GM21360 (cell line): ENCODE measurements at regions not wholly inside any gene's neighbourhood (a gene's known extent, or its start where the extent isn't known, plus 50 kb on each side); places are given as distances from the start of the nearest gene placed in this dataset.

ENCODE experiments used
- ATAC-seq: cut with Tn5 transposase; IDR thresholded peaks from one replicate; pipeline ENCODE4 v1.9.1; 2021; ENCODE audit warnings: mild to moderate bottlenecking, moderate library complexity; ENCODE audit not compliant: unreplicated experiment

DNA sequence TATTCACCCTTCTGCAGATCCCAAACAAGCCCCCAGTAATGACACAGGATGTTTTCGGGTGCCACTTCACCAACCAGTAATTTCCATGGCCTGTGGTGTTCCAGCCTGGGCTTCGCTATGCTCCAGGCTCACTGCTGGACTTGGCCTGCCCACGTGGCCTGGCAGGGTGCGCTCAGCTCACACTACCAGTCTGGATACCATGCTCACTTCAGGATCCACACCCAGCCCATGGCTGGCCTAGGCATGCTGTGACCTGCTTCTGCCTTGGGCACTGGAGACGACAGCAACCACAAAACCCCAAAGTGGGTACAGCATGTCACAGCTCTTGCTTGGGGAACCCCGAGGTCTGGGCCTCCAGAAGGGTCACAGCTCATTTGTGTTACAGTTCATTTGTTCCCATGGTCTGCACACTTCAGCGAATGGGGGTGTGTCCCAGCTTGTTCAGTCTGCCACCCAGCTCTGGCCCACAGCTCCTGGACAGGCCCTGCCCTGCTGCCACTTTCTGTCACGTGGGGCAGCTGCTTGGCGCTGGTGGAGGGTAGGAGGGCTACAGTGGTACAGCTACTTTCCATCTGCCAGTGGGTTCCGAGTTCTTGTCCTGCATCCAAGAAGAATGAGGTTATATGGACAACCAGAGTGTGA, 650.8 kb downstream of the MCTP2 start:
- no peak for ATAC-seq

DNA sequence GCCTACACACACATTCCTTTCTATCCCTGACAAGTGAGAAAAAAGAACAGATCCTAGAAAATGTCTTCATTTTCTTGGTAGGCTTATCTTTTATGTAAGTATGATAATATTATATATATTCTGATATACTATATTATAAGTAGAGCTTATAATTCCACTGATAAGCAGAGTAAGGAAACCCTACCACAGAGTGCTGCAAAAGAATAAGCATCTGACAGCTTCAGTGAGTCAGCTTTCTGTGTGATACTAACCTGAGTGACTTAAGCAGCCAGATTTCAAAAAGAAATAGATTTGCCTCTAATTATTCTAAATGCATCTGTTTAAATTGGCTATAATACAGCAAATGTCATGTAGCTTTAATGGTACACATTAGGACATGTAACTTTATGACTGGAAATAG, 656.0 kb downstream of the MCTP2 start:
- ATAC-seq: no peak

DNA sequence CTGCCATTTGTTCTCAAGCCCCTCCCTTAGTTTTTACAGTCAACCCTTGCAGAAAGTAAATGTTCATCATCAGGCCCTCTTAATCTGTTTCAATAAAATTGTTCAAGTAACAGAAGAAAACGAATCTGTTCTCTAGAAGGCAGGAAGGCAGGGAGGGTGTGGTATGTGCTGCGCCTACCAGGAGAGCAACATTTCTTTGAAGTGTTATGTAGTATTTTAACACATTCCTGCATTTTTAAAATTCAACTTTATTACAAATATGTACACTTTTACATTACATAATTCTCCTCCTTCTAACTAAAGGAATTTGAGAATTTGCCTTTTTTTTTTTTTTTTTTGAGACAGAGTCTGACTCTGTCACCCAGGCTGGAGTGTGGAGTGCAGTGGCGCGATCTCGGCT, 657.8 kb downstream of the MCTP2 start:
- no peak for ATAC-seq

DNA sequence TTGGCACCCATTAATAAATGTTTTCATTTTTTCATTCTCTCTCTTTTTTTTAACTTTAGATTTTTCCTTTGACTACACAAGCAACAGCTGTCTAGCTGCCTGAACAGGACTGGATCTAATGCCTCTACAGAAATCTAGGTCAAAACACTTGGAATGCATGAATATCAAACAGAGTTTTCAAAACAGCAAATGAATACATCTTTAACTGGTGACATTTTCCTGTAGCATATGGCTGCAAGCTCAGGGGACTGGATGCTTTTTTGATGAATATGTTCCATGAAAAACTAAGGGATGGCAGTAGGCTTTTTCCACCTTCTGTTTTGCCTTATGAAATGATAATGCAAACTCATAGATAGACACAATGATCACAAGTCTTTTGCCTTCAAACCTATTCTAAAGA, 661.7 kb downstream of the MCTP2 start:
- no peak for ATAC-seq

DNA sequence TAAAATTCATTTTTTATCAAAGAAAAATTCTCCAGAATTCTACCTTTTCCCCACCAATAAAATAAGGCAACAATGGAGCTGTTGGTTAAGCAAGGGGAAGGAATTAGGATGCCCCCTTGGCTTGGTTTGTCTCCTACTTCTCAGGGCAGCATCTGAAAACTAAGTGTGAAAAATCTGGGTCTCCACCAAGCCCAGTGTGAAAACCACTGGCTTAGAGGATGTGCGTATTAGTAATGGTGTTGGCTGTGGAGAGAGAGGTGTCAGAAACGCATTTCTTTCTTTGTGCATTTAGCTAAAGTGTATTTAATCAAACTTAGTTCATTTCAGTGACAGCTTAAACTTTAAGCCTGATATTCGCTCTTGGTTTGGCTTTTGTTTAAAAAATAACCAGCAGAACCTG, 662.7 kb downstream of the MCTP2 start:
- no peak for ATAC-seq

DNA sequence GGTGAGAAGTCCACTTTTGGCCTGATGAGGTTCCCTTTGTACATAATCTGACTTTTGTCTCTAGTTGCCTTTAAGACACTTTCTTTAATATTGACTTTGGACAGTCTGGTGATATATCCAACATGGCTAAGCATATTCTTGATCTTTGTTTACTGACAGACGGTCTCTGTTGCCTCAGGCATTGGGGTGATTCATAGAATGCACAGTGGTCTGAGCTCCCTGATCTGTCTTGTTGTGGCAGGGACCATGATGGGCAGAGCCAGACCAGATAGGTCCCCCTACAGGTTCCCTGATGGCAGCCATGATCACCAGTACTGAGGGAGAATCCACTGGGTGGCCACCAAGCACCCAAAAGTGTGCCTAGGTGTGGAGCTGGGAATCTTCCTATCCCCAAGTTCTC, 678.1 kb downstream of the MCTP2 start:
- no peak for ATAC-seq

DNA sequence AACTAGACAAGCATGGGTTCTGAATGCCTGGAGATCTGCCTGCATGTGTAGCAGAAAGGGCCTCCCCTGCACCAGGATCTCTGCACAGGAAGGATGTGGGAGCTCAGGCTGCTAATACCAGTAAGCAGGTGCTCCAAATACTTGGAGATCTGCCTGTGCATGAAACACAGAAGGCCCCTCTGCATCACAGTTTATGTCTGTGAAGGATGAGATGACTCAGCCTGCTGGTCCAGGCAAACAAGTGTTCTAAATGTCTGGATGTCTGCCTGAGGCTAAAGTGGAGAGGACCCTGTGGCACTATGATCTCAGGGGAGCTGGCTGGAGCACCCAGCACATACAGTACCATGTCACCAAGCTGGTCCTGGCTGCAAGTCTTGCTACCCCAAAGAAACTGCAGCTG, 678.8 kb downstream of the MCTP2 start:
- no peak for ATAC-seq

DNA sequence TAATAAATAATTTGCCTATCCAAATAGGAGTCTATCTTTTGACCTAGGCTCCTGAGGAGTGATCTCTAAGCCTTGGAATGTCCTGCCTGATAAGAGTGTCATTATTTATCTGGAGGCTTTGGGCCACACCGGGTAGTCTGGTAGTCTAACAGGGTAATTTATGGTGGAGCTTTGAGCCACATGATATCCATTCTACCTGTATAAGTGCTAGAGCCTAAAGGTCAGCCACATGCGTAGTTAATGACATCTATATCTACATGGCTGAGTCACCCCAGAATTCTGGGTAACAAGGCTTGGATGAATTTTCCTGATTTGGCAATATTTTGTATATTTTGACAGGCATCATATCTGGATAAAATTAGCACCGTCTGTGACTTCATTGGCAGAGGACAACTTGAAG, 681.4 kb downstream of the MCTP2 start:
- no peak for ATAC-seq

DNA sequence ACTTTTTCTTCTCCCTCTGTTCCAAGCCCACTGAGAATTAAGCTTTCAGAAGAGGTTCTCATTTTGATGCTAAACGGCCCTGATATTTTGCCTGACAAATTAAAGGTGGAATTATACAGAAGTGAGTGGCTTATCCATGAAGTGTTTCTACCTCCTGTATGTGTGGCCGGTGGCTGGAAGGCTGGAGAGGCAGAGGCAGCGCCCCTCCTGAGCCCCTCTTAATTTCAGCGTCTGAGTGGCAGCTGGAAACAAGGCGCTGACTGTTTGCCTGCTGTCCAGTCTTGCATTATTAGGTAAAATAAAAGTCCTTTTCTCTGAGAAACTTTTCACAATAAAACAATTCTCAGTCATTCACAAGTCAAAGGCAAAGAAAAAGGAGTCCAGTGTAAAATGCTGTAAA, 685.7 kb downstream of the MCTP2 start:
- no peak for ATAC-seq

DNA sequence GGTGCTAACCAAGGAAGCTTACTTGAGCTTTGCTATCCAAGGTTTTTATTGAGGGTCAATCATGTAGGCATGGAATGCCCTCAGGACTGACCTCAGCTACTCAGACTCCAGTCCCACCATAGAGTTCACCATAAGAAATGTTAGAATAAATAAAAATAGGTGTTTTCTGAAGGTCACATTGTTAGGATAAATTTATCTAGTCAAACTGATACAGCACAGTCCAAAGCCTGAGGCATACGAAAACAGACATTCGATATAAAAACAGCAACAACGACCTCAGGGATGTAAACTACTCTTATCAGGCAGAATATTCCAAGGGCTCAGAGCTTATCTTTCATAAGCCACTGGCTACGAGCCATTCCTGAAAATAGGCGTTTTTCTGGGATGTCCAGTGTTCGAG, 690.6 kb downstream of the MCTP2 start:
- no peak for ATAC-seq

DNA sequence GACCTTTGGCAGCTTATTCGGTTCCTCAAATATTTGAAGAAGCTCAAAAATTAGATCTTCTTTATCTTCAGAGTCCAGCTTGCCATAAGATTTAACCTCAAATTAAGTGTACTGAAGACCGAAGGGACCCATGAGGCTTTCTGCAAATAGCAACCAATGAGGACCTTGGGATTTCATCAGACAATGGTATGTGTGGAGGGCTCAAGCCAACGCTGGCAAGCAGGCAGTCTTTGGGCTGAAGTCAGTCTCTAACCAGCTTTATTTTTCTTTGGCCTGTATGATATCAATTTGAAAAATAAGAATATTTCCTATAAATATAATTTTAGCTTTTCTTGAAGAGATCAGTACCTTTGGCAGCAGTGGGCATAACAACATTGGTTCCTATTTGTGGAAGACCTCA, 692.7 kb downstream of the MCTP2 start:
- no peak for ATAC-seq

DNA sequence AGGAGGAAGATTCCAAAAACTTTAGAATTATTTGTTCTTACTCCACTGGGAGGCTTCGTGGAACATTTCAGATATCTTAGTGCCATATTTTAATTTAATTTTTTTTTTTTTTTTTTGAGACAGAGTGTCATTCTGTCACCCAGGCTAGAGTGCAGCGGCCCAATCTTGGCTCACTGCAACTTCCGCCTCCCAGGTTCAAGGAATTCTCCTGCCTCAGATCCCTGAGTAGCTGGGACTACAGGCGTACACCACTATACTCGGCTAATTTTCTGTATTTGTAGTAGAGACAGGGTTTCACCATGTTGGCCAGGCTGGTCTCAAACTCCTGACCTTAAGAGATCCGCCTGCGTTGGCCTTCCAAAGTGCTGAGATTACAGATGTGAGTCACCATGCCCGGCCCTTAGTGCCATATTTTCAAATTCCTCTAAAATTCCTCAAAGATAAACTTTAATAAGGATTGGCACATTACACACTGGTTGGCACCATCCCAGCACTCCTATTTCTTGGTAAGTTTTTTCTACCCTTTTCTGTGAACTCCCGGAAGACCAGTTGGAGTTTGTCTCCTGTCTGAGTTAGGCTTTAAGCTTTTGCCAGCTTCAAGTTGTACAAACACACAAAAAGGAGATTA, 693.7 kb downstream of the MCTP2 start:
- no peak for ATAC-seq

DNA sequence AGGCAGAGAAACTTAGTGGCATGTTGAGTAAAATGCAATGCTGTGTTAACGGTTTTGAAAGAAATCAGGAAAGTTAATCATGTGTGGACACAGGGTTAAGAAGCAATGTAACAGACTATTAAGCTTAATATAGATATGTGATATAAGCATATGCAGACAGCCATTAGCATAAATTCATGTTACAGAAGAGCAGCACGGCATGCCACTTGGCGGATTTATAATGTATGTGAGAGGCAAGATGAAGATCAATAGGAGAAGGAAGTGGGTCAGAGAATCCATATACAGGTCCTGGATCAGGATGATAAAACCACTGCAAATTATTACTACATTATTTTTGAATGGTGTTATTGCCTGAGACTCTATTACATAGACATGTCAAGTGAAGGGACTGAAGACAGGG, 694.3 kb downstream of the MCTP2 start:
- no peak for ATAC-seq

DNA sequence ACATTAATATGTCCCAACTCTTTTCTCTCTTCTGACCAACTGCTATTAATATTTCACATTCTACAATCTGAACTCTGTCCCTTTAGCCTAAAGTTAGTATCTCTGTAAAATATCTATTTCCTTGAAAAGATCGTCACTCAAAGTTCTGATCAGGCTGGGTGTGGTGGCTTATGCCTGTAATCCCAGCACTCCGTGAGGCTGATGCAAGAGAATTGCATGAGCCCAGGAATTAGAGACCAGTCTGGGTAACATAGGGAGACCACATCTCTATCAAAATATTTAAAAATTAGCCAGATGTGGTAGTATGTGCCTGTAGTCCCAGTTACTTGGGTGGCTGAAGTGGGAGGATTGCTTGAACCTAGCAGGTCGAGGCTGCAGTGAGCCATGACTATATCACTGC, 695.6 kb downstream of the MCTP2 start:
- ATAC-seq: no peak

DNA sequence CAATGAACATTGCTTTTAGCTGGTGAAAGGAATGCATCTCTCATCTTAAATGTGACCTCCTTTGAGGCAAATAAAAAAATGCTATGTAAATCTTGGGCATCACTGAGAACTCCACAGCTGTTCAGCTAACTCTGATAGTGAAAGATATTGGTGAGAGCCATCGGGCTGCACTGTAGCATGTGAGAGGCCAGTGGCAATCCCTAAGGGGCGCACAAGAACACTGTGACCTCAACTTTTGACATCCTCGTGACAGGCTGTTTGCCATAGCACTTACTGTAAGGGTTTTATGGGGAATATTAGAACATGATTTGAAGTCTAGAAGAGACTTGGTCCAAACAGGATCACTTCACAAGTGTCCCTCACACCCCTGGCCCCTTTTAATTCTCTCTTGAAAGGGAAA, 697.9 kb downstream of the MCTP2 start:
- ATAC-seq: no peak

DNA sequence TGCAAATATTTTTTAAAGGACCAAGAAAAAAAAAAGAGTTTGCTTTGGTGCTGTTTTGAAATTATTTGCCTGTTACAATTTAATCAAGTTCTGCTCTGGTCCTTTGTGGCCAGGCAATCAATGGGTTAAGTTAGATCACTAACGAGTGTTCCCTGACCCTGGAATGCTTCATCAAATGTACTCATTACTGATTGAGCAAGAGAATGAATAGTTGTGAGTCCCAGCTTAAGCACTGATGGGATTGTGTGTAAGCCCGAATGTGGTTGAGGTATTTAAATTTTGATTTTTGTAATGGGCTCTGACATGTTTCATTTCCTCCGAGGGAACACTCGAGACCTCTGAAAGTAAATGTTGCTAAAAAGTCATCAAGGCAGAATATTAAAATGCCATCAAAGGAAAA, 699.1 kb downstream of the MCTP2 start:
- ATAC-seq: no peak

DNA sequence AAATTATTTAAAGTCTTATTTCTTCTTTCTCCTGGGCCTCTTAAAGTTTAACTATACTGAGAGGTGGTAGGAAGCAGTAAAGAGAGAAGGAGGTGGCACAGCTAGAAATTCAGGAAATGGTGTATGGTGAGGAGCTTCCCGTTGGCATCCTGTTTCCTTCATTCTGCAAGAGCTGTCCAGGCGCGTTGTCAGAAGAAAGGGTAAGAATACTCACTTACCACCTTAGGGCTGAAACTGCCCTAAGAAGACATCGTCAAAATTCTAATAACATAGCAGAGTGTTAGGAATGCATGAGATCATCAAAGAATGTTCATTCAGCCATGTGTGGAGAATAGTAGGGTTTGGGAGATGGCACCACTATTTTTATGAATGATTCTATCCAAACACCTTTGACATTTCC, 699.6 kb downstream of the MCTP2 start:
- ATAC-seq: no peak

DNA sequence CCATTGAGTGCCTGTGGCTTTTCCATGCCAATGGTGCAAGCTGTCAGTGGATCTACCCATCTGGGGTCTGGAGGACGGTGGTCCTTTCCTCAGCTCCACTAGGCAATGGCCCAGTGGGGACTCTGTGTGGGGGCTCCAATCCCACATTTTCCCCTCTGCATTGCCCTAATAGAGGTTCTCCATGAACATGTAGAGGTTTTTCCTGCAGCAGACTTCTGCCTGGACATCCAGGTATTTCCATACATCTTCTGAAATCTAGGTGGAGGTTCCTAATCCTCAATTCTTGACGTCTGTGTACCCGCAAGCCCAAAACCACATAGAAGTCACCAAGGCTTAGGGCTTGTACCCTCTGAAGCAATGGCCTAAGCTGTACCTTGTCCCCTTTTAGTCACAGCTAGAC, 703.1 kb downstream of the MCTP2 start:
- ATAC-seq: no peak

DNA sequence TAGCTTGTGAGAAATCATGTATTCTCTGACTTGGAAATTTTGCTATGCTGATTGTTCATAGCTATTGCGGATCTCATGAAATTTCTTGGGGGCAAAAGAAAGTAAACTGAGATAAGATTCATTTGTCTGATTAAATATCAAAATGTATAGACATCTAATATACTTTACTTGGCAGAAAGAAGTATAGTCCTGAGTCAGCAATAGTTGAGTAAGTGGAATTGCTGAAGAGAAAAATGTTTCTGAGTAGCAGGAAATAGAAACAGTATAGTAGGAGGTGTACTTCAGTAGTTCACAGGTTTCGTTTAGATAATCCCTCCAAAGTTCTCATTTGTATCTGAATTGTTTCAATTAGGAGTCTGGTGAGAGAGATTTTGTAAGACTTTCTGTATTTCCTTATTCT, 705.9 kb downstream of the MCTP2 start:
- no peak for ATAC-seq

DNA sequence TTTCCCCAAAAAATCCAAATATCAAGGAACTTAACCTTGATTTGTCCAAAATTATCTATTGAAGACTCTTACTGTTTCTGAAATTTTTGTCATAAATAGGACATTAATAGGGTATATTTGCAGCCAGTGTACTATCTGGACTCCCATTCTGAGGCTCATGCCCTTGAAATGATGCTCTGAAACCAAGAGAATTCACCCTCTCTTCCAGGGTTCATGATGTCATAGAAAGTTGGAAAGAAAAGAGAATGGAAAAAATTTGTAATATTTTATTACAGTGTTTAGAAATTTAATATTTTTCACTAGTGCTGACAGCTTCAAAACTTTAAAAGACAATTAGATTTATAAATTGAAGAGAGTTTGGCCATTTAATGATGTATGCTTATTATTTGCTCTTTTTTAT, 712.5 kb downstream of the MCTP2 start:
- ATAC-seq: no peak

DNA sequence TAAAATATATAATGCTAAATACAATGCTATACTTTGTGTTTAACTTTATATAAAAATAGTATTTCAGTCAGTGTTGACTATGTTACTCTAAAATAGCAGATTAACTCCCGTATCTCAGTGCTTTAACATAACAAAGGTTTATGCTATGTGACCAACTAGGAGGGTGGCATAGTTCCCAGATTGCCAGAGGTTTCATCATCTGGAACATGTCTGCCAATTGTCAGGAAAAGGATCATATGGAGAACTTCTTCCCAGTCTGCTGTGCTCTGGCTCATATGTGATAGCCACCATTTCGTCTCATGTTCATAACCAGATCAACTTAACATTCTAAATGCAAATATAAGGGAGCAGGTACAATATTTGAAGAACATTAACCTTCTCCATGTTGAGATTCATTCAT, 720.2 kb downstream of the MCTP2 start:
- ATAC-seq: no peak

DNA sequence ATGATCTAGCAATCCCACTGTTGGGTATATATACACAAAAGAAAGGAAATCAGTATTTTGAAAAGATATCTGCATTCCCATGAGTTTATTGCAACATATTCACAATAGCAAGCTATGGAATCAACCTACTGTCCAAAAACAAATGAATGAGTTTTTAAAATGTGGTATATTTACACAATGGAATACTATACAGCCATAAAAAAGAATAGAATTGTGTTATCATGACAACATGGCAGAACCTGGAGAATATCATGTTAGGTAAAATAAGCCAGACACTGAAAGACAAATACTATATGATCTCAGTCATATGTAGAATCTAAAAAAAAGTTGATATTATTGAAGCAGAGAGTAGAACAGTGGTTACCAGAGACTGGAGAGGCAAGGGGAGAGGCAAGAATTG, 732.6 kb downstream of the MCTP2 start:
- no peak for ATAC-seq

DNA sequence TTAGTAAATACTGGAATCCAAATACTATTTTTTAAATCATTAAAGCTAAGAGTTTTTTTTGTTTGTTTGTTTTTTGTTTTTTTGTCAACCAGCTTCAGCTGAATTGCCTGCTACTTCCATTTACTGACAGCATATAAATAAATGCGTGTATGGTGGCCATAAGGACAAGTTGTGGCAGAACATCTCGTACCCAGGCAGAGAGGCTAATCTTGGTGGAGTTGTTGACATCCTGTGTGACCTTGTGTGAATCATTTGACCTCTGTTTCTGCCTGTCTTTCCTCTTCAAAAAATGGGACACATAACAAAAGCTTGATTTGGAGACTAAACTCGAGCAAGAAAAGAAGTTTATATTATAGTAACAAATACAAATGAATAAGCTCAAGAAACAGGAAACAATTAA, 734.2 kb downstream of the MCTP2 start:
- ATAC-seq: no peak
